K562 (cell line): ENCODE measurements at regions not wholly inside any gene's neighbourhood (a gene's known extent, or its start where the extent isn't known, plus 50 kb on each side); places are given as distances from the start of the nearest gene placed in this dataset.

Source experiments
- ATAC-seq: fragments of 200-7000 bp; cut with Tn5 transposase; 3 replicates; pipeline ENCODE4 v1.9.1; 2020; ENCODE audit warnings: moderate library complexity
- BruUV-seq: library from RNA; stranded (reverse); fragments of 400-500 nt; replicated peaks from 2 replicates; lab custom pipeline; 2021; lab: Mats Ljungman, UMichigan
- CTCF ChIA-PET: fragments of 300-600 bp; formaldehyde crosslinking; extraction: SDS; loops from one replicate; lab custom pipeline; 2021; ENCODE audit warnings: low intra/inter-chr PET ratio; lab: Yijun Ruan, JAX
- POLR2A ChIA-PET: fragments of 300-600, 350-650 bp; sonication (Branson Sonifier 250); formaldehyde crosslinking; extraction: SDS; loops from one replicate; lab custom pipeline; 2021; ENCODE audit warnings: antibody characterized with exemption, inconsistent platforms; lab: Yijun Ruan, JAX
- DNase-seq, 4 experiments: peaks; one replicate each; pipeline versions ENCODE4 v3.0.0 to v3.0.0-alpha.2; 2011 to 2018; ENCODE audit warnings: low spot score in 3 of 4, mixed read lengths in 3 of 4; ENCODE audit errors: extremely low read depth in 1 of 4
- FAIRE-seq: peaks from 2 replicates; lab custom pipeline; 2011; peaks lifted over from hg19 to GRCh38; lab: Jason Lieb, UNC
- H2AFZ ChIP-seq: 2 replicates; pipeline ENCODE4 v1.6.0; 2011; ENCODE audit warnings: low read depth, low read length, control low read depth, inconsistent platforms
- H3K27ac ChIP-seq: fragments of 200-600 bp; 3 replicates; pipeline ENCODE4 v1.8.0; 2011; ENCODE audit warnings: low read depth, mild to moderate bottlenecking, control low read depth, inconsistent platforms, low read length, moderate library complexity, mixed read lengths; ENCODE audit errors: extremely low read depth
- H3K27me3 ChIP-seq, 2 experiments: fragments of 300-600 bp in 1 of 2; 2 replicates in 1 of 2; 3 replicates in 1 of 2; pipeline versions ENCODE4 v1.6.0 to v1.8.0; 2011; ENCODE audit warnings: inconsistent platforms in 2 of 2, low read length in 2 of 2, mild to moderate bottlenecking in 1 of 2, mixed read lengths in 1 of 2, moderate library complexity in 1 of 2; ENCODE audit not compliant: control insufficient read depth in 2 of 2, insufficient read depth in 2 of 2
- H3K36me3 ChIP-seq: fragments of 300-600 bp; 3 replicates; pipeline ENCODE4 v1.8.0; 2011; ENCODE audit warnings: mild to moderate bottlenecking, low read length, inconsistent platforms; ENCODE audit not compliant: control insufficient read depth, insufficient read depth
- H3K4me1 ChIP-seq, 2 experiments: fragments of 200-600 bp in 1 of 2; replicated peaks in 1 of 2; 2 replicates in 1 of 2; 3 replicates in 1 of 2; pipeline versions ENCODE4 v1.5.1 to v1.8.0; 2011; ENCODE audit warnings: inconsistent platforms in 2 of 2, low read length in 2 of 2, mild to moderate bottlenecking in 1 of 2, mixed read lengths in 1 of 2, moderate library complexity in 1 of 2; ENCODE audit not compliant: control insufficient read depth in 2 of 2, insufficient read depth in 2 of 2
- H3K4me2 ChIP-seq: 2 replicates; pipeline ENCODE4 v1.6.1; 2011; ENCODE audit warnings: low read length, control low read depth, inconsistent platforms, mixed read lengths; ENCODE audit not compliant: insufficient read depth
- H3K4me3 ChIP-seq: fragments of 200-600 bp; sonication (generic), shearing (Covaris generic); 2 replicates; pipeline ENCODE4 v1.5.1; 2016; ENCODE audit warnings: control low read depth, inconsistent platforms
- H3K79me2 ChIP-seq: fragments of 200-600 bp; 3 replicates; pipeline ENCODE4 v1.8.0; 2011; ENCODE audit warnings: low read length, inconsistent platforms; ENCODE audit not compliant: control insufficient read depth, insufficient read depth
- H3K9ac ChIP-seq, 2 experiments: 2 replicates each; pipeline versions ENCODE4 v1.6.0 to v1.6.1; 2011; ENCODE audit warnings: low read depth in 2 of 2, low read length in 2 of 2, control low read depth in 1 of 2, inconsistent platforms in 1 of 2, mild to moderate bottlenecking in 1 of 2, mixed read lengths in 1 of 2; ENCODE audit not compliant: insufficient read depth in 1 of 2
- H3K9me1 ChIP-seq: one replicate; pipeline ENCODE4 v1.6.0; 2011; ENCODE audit warnings: inconsistent platforms, mild to moderate bottlenecking, low read length, moderate library complexity; ENCODE audit not compliant: control insufficient read depth, insufficient read depth
- H3K9me3 ChIP-seq: replicated peaks from 2 replicates; pipeline ENCODE4 v1.5.1; 2011; ENCODE audit warnings: low read depth, low read length, inconsistent platforms; ENCODE audit not compliant: control insufficient read depth, insufficient read depth
- H4K20me1 ChIP-seq: replicated peaks from 2 replicates; pipeline ENCODE4 v1.6.1; 2011; ENCODE audit warnings: low read length, inconsistent platforms, mixed read lengths; ENCODE audit not compliant: control insufficient read depth, insufficient read depth
- ATF3 ChIP-seq, 2 experiments: fragments of 450-650 bp in 1 of 2; sonication (generic) in 1 of 2; formaldehyde crosslinking in 1 of 2; IDR thresholded peaks in 1 of 2; conservative IDR thresholded peaks in 1 of 2; 2 replicates each; pipeline versions ENCODE4 v1.6.1 to v1.8.1; 2016 to 2023; ENCODE audit warnings: mild to moderate bottlenecking in 2 of 2, moderate library complexity in 2 of 2, inconsistent platforms in 1 of 2, missing genetic modification reagents in 1 of 2
- CC2D1A ChIP-seq: fragments of 450-650 bp; IDR thresholded peaks from 2 replicates; pipeline ENCODE4 v1.6.1; 2017; ENCODE audit warnings: mild to moderate bottlenecking
- E2F6 ChIP-seq, 2 experiments: IDR thresholded peaks; 2 replicates each; pipeline ENCODE4 v1.6.1; 2011; ENCODE audit warnings: borderline replicate concordance in 1 of 2, control low read depth in 1 of 2, low read depth in 1 of 2, low read length in 1 of 2, mild to moderate bottlenecking in 1 of 2, mixed read lengths in 1 of 2, moderate library complexity in 1 of 2; ENCODE audit not compliant: insufficient read depth in 1 of 2, insufficient read length in 1 of 2, poor library complexity in 1 of 2, severe bottlenecking in 1 of 2; ENCODE audit errors: extremely low read depth in 1 of 2
- GABPA ChIP-seq: fragments of 200-800 bp; sonication (Bioruptor generic); conservative IDR thresholded peaks from 2 replicates; pipeline ENCODE4 v1.6.1; 2016; ENCODE audit warnings: low read depth, missing genetic modification characterization, missing compliant biosample characterization
- MEIS2 ChIP-seq: fragments of 450-650 bp; IDR thresholded peaks from 2 replicates; pipeline ENCODE4 v1.6.1; 2014; ENCODE audit warnings: mild to moderate bottlenecking; ENCODE audit not compliant: partially characterized antibody
- NFE2L1 ChIP-seq: fragments of 450-650 bp; IDR thresholded peaks from 2 replicates; pipeline ENCODE4 v1.6.1; 2016; ENCODE audit warnings: missing genetic modification characterization, low read depth, mild to moderate bottlenecking, missing compliant biosample characterization, moderate library complexity, borderline replicate concordance
- PATZ1 ChIP-seq: fragments of 250-450 bp; sonication (Bioruptor Pico); IDR thresholded peaks from 2 replicates; pipeline ENCODE4 v1.5.0; 2020; ENCODE audit warnings: mild to moderate bottlenecking, borderline replicate concordance
- PHB2 ChIP-seq: fragments of 450-650 bp; IDR thresholded peaks from 2 replicates; pipeline ENCODE4 v1.6.1; 2017; ENCODE audit warnings: low read depth
- POLR2G ChIP-seq: fragments of 200-400 bp; formaldehyde crosslinking; IDR thresholded peaks from 2 replicates; pipeline ENCODE4 v1.6.1; 2017; ENCODE audit warnings: low read depth, mild to moderate bottlenecking, antibody characterized with exemption, low read length, moderate library complexity
- RBM15 ChIP-seq: fragments of 200-400 bp; formaldehyde crosslinking; IDR thresholded peaks from 2 replicates; pipeline ENCODE4 v1.6.1; 2018; ENCODE audit warnings: mild to moderate bottlenecking, low read length, moderate library complexity; ENCODE audit not compliant: insufficient read depth
- SRF ChIP-seq, 2 experiments: fragments of 250-450, 450-650 bp in 1 of 2; sonication (Bioruptor Pico) in 1 of 2; sonication (generic) in 1 of 2; formaldehyde crosslinking; IDR thresholded peaks; 2 replicates each; pipeline versions ENCODE4 v1.5.0 to v1.5.1; 2020 to 2022; ENCODE audit warnings: mild to moderate bottlenecking in 1 of 2, missing genetic modification reagents in 1 of 2
- SRSF7 ChIP-seq: fragments of 200-400 bp; formaldehyde crosslinking; optimal IDR thresholded peaks from 2 replicates; pipeline ENCODE3; 2017; ENCODE audit warnings: mild to moderate bottlenecking, low read depth, low read length
- THRA ChIP-seq: fragments of 450-650 bp; IDR thresholded peaks from 2 replicates; pipeline ENCODE4 v1.6.1; 2017; ENCODE audit warnings: mild to moderate bottlenecking, moderate library complexity
- ZKSCAN8 ChIP-seq: fragments of 200-800 bp; sonication (Bioruptor generic); IDR thresholded peaks from 2 replicates; pipeline ENCODE4 v1.6.1; 2016; ENCODE audit warnings: missing genetic modification characterization, missing compliant biosample characterization
- WGBS: fragments of 100-300 bp; shearing (Covaris generic); methylation state at CpG from one replicate; pipeline ENCODE4 v1.1.6; 2016; ENCODE audit warnings: low coverage, mixed read lengths; ENCODE audit not compliant: insufficient coverage; ENCODE audit errors: missing lambda C conversion rate; 5-methylcytosine and 5-hydroxymethylcytosine counted together
- in situ Hi-C: fragments of 300-500 bp; cut with MboI; formaldehyde crosslinking; loops from 4 replicates; pipeline ENCODE4 v1.15.0; 2018; ENCODE audit warnings: inconsistent platforms, mixed read lengths
- intact Hi-C: fragments of 100-400 bp; cut with micrococcal nuclease; formaldehyde crosslinking; loops from 2 replicates; pipeline ENCODE4 v1.14.2; 2022

GRCh38 chr11:28767574-28767973, 659.4 kb downstream of the METTL15 start (continued):
- TF ChIP-seq MEIS2 (no peak), POLR2G (no peak), E2F6 (IDR thresholded peaks at IDR 0.05; ENCODE audit: borderline replicate concordance in 1 of 2, extremely low read depth in 1 of 2, insufficient read depth in 1 of 2, insufficient read length in 1 of 2, low read depth in 1 of 2, low read length in 1 of 2, poor library complexity in 1 of 2, severe bottlenecking in 1 of 2) (no peak), CC2D1A (no peak), NFE2L1 (no peak), PHB2 (no peak)

- Histone ChIP-seq H3K9me3 (no peaks in the 10 kb centered on the region; the same call in 1 of the 2 replicates), H3K27ac (no peak overlapping the region), H3K27me3 (no peaks in the 10 kb centered on the region), H3K9me1 (no peaks in the 10 kb centered on the region), H3K4me1 (no peaks in the 10 kb centered on the region), H3K4me2 (no peak overlapping the region), H4K20me1 (no peaks in the 10 kb centered on the region), H2AFZ (no peak overlapping the region), H3K36me3 (no peaks in the 10 kb centered on the region), H3K4me3 (no peak overlapping the region), H3K9ac (no peak overlapping the region), H3K79me2 (no peaks in the 10 kb centered on the region)
- FAIRE-seq (no peak), ATAC-seq (no peak), DNase-seq (no peak)
- intact Hi-C loops (no loop called here), in situ Hi-C loops (no loop called here)
- no TSS peak for BruUV-seq
- TF ChIP-seq ZKSCAN8 (CRISPR knock-in tag) (no peak), PATZ1 (CRISPR knock-in tag) (no peak), RBM15 (no peak), ATF3 (IDR thresholded peaks at IDR 0.05) (no peak), ATF3 (CRISPR knock-in tag; conservative IDR thresholded peaks at IDR 0.05) (no peak), SRSF7 (no peak), SRF (CRISPR knock-in tag; IDR thresholded peaks at IDR 0.05) (no peak), GABPA (tag) (no peak), THRA (no peak)
- ChIA-PET POLR2A (no interaction called here), CTCF (no interaction called here)
- 0% methylated on average over 1 of the region's 1 CpG for WGBS
Measured at GRCh38 chr11:28763876-28764275, 655.7 kb downstream of the METTL15 start.
